ENCODE measurements at regions not wholly inside any gene's neighbourhood (a gene's known extent, or its start where the extent isn't known, plus 50 kb on each side); places are given as distances from the start of the nearest gene placed in this dataset.

GRCh38 chr4:107279733-107280132, 243.6 kb upstream of the DKK2 start:
- Histone ChIP-seq H3K4me3 (ENCODE audit: severe bottlenecking) (no peak overlapping the region), H3K27me3 (ENCODE audit: insufficient read depth, poor library complexity, severe bottlenecking) (no peaks in the 10 kb centered on the region), H3K4me1 (ENCODE audit: insufficient read depth, poor library complexity, severe bottlenecking) (peaks cover 42% of the 10 kb centered on the region), H3K27ac (ENCODE audit: poor library complexity, severe bottlenecking) (peak overlapping the region; percentile 82), H3K36me3 (ENCODE audit: low read depth) (no peaks in the 10 kb centered on the region), H3K9me3 (ENCODE audit: severe bottlenecking) (no peaks in the 10 kb centered on the region)
- no peak for DNase-seq (ENCODE audit: low spot score)
- ATAC-seq (ENCODE audit: low read depth), result peak; percentile 72
- TF ChIP-seq, protein P1, sequence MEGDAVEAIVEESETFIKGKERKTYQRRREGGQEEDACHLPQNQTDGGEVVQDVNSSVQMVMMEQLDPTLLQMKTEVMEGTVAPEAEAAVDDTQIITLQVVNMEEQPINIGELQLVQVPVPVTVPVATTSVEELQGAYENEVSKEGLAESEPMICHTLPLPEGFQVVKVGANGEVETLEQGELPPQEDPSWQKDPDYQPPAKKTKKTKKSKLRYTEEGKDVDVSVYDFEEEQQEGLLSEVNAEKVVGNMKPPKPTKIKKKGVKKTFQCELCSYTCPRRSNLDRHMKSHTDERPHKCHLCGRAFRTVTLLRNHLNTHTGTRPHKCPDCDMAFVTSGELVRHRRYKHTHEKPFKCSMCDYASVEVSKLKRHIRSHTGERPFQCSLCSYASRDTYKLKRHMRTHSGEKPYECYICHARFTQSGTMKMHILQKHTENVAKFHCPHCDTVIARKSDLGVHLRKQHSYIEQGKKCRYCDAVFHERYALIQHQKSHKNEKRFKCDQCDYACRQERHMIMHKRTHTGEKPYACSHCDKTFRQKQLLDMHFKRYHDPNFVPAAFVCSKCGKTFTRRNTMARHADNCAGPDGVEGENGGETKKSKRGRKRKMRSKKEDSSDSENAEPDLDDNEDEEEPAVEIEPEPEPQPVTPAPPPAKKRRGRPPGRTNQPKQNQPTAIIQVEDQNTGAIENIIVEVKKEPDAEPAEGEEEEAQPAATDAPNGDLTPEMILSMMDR (IDR thresholded peaks at IDR 0.05; ENCODE audit: poor library complexity, severe bottlenecking), result no peak

DNA sequence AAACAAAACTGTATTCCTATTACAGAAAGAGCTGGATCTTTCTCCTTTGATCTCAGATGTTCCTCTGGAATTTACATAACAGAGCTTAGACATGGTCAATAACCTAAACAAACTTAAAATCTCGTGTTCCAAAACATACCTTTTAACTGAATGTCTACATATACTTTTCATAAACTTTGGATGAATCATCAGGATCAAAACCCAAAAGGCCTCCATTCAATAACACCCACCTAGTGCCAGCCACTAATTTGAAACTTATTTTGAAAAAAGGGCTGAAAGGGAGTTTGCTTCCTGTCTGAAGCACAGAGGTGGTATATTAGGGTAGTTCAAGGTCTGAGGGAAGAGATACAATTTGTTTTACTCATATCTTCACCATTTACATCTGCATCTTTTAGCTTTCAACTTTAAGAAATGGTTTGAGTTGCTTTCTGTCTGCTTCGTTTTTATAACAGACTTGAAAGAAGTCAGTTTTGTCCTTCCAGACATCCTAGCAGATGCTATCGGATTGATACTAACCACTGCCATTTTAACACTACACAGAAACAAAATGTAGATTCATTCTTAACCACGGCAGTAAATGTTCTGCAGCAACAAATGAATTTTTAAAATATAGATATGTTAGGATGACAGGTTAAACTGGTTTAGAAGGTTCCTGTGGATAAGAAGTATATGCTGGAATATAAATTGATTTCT, 242.8 kb upstream of the DKK2 start:
- H3K27ac ChIP-seq (ENCODE audit: poor library complexity, severe bottlenecking), result peak overlapping the region; percentile 82
- no peaks in the 10 kb centered on the region for H3K27me3 ChIP-seq (ENCODE audit: insufficient read depth, poor library complexity, severe bottlenecking)
- H3K9me3 ChIP-seq (ENCODE audit: severe bottlenecking), result no peaks in the 10 kb centered on the region
- DNase-seq (ENCODE audit: low spot score) (no peak), ATAC-seq (ENCODE audit: low read depth) (no peak)
- TF ChIP-seq, protein P1 (IDR thresholded peaks at IDR 0.05; ENCODE audit: poor library complexity, severe bottlenecking), result no peak
- no peak overlapping the region for H3K4me3 ChIP-seq (ENCODE audit: severe bottlenecking)
- H3K4me1 ChIP-seq (ENCODE audit: insufficient read depth, poor library complexity, severe bottlenecking), result peaks cover 35% of the 10 kb centered on the region
- H3K36me3 ChIP-seq (ENCODE audit: low read depth), result no peaks in the 10 kb centered on the region

DNA sequence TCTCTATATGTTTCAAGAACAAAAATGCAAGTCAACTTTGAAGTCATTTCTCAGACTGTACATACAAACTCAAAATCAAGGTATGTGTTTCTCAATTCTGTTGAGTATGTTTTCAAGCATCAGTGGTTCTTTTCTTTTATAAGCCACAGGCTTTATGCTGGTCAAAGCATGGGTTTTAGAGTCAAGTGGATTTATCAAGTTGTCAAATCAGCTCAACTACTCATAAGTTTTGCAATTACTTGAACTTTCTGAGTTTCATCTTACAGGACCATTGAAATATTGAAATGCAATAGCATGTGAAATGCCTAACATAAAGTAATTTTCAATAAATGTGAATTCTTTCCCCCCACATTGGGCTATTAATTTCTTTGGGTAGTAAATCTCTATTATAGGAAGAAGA, 239.9 kb upstream of the DKK2 start:
- Histone ChIP-seq H3K36me3 (ENCODE audit: low read depth) (no peaks in the 10 kb centered on the region), H3K4me3 (ENCODE audit: severe bottlenecking) (no peak overlapping the region), H3K4me1 (ENCODE audit: insufficient read depth, poor library complexity, severe bottlenecking) (peaks cover 22% of the 10 kb centered on the region), H3K27ac (ENCODE audit: poor library complexity, severe bottlenecking) (no peak overlapping the region), H3K9me3 (ENCODE audit: severe bottlenecking) (no peaks in the 10 kb centered on the region), H3K27me3 (ENCODE audit: insufficient read depth, poor library complexity, severe bottlenecking) (no peaks in the 10 kb centered on the region)
- TF ChIP-seq, protein P1 (IDR thresholded peaks at IDR 0.05; ENCODE audit: poor library complexity, severe bottlenecking), result no peak
- DNase-seq (ENCODE audit: low spot score) (no peak), ATAC-seq (ENCODE audit: low read depth) (no peak)

DNA sequence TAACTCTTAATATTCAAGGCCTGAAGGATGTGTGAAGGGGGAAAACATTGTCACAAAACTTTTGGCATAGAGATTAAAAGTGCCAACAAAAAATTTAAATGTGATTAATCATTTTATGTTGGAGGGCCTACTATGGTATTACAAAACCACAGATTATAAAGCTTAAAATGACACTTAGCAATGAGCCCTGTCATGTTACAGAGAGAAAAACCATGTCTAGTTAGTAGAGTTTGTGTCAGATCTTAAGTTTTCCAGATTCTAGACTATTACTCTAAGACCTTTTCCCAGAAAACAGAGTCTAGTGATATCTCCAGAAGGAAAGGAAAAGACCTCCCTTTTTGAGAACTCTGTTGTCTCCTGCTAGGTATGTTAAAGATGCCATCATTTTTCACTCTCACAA, 239.1 kb upstream of the DKK2 start:
- no peak overlapping the region for H3K27ac ChIP-seq (ENCODE audit: poor library complexity, severe bottlenecking)
- H3K27me3 ChIP-seq (ENCODE audit: insufficient read depth, poor library complexity, severe bottlenecking), result no peaks in the 10 kb centered on the region
- ATAC-seq (ENCODE audit: low read depth) (no peak), DNase-seq (ENCODE audit: low spot score) (no peak)
- TF ChIP-seq, protein P1 (IDR thresholded peaks at IDR 0.05; ENCODE audit: poor library complexity, severe bottlenecking), result no peak
- H3K4me3 ChIP-seq (ENCODE audit: severe bottlenecking), result no peak overlapping the region
- H3K9me3 ChIP-seq (ENCODE audit: severe bottlenecking), result no peaks in the 10 kb centered on the region
- H3K36me3 ChIP-seq (ENCODE audit: low read depth), result no peaks in the 10 kb centered on the region
- H3K4me1 ChIP-seq (ENCODE audit: insufficient read depth, poor library complexity, severe bottlenecking), result peaks cover 18% of the 10 kb centered on the region

DNA sequence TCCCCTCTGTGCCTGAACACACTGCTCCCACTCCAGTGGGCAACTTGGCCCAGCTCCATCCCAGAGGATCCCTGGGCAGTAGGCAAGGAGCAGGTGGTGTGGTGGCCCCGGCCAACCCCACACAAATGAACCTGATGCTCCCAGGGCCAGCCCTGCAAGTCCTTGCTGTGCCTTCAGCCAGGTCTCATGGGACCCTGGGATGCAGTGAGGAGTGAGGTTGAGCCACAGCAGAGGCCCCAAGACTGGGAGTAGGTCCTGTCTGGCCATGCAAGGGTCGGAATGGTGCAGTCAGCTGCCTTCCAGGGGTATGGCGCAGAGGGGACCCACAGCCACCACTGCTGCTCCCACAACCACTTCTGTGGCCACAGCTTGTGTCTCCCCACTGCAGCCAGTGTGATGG, 234.5 kb upstream of the DKK2 start:
- no peaks in the 10 kb centered on the region for H3K9me3 ChIP-seq (ENCODE audit: severe bottlenecking)
- ATAC-seq (ENCODE audit: low read depth) (no peak), DNase-seq (ENCODE audit: low spot score) (no peak)
- H3K27me3 ChIP-seq (ENCODE audit: insufficient read depth, poor library complexity, severe bottlenecking), result no peaks in the 10 kb centered on the region
- TF ChIP-seq, protein P1 (IDR thresholded peaks at IDR 0.05; ENCODE audit: poor library complexity, severe bottlenecking), result no peak
- H3K4me1 ChIP-seq (ENCODE audit: insufficient read depth, poor library complexity, severe bottlenecking), result no peaks in the 10 kb centered on the region
- no peaks in the 10 kb centered on the region for H3K36me3 ChIP-seq (ENCODE audit: low read depth)
- H3K27ac ChIP-seq (ENCODE audit: poor library complexity, severe bottlenecking), result no peak overlapping the region
- no peak overlapping the region for H3K4me3 ChIP-seq (ENCODE audit: severe bottlenecking)

Data from RWPE2 (cell line).